ENCODE measurements at regions not wholly inside any gene's neighbourhood (a gene's known extent, or its start where the extent isn't known, plus 50 kb on each side); places are given as distances from the start of the nearest gene placed in this dataset.
A peak's percentile ranks its signal among the peaks of the same experiment; 100 is the strongest.
"Not testable (repeated sequence)": the region's sequence is repeated elsewhere in the genome, so short reads cannot be mapped to it uniquely, and the experiment has no call there.

- DNase-seq (no peak), ATAC-seq (replicated peaks) (no peak)
- no peak overlapping the region for H3K4me3 Mint-ChIP-seq
- H3K9me3 Mint-ChIP-seq, result peaks cover 1 to 4% of the 10 kb centered on the region in 2 donors
- no peaks in the 10 kb centered on the region for H3K4me1 Mint-ChIP-seq
- H3K36me3 Mint-ChIP-seq, result no peaks in the 10 kb centered on the region
- no peak overlapping the region for H3K27ac Mint-ChIP-seq
- H3K27me3 Mint-ChIP-seq, result no peaks in the 10 kb centered on the region
These were observed 455.6 kb downstream of the AASDHPPT start for GRCh38 chr11:106533046-106533445.

- Mint-ChIP-seq H3K36me3 (no peaks in the 10 kb centered on the region), H3K9me3 (peaks cover 0 to 3% of the 10 kb centered on the region in 2 donors), H3K27me3 (no peaks in the 10 kb centered on the region), H3K27ac (no peak overlapping the region), H3K4me1 (no peaks in the 10 kb centered on the region), H3K4me3 (no peak overlapping the region)
- DNase-seq, result no peak
- no peak for ATAC-seq (replicated peaks)
These were observed 462.5 kb downstream of the AASDHPPT start for GRCh38 chr11:106540001-106540400.

GRCh38 chr11:106548406-106548805, 469.9 kb downstream of the GUCY1A2 start:
- no peaks in the 10 kb centered on the region for H3K27me3 Mint-ChIP-seq
- no peak overlapping the region for H3K4me3 Mint-ChIP-seq
- no peak overlapping the region for H3K27ac Mint-ChIP-seq
- H3K4me1 Mint-ChIP-seq, result no peaks in the 10 kb centered on the region
- DNase-seq (no peak), ATAC-seq (replicated peaks) (no peak)
- no peaks in the 10 kb centered on the region for H3K9me3 Mint-ChIP-seq
- H3K36me3 Mint-ChIP-seq, result no peaks in the 10 kb centered on the region

- peak in 1 of 2 donors; percentile 16 for ATAC-seq (replicated peaks)
- H3K4me3 Mint-ChIP-seq, result no peak overlapping the region
- H3K9me3 Mint-ChIP-seq, result peaks cover 2 to 4% of the 10 kb centered on the region in 2 donors
- no peak for DNase-seq
- H3K27ac Mint-ChIP-seq, result no peak overlapping the region
- no peaks in the 10 kb centered on the region for H3K27me3 Mint-ChIP-seq
- H3K36me3 Mint-ChIP-seq, result no peaks in the 10 kb centered on the region
- no peaks in the 10 kb centered on the region for H3K4me1 Mint-ChIP-seq
These were observed 466.3 kb downstream of the GUCY1A2 start for GRCh38 chr11:106551744-106552673.

GRCh38 chr11:106552694-106553203, 465.5 kb downstream of the GUCY1A2 start:
- Mint-ChIP-seq H3K27ac (no peak overlapping the region), H3K27me3 (no peaks in the 10 kb centered on the region), H3K9me3 (peaks cover 2 to 4% of the 10 kb centered on the region in 2 donors), H3K4me3 (no peak overlapping the region), H3K4me1 (no peaks in the 10 kb centered on the region), H3K36me3 (no peaks in the 10 kb centered on the region)
- ATAC-seq (replicated peaks) (no peak), DNase-seq (no peak)

GRCh38 chr11:106553304-106553703, 465.0 kb downstream of the GUCY1A2 start:
- Mint-ChIP-seq H3K36me3 (no peaks in the 10 kb centered on the region), H3K27ac (no peak overlapping the region), H3K4me3 (no peak overlapping the region), H3K27me3 (no peaks in the 10 kb centered on the region), H3K4me1 (no peaks in the 10 kb centered on the region), H3K9me3 (peaks cover 2 to 4% of the 10 kb centered on the region in 2 donors)
- no peak for DNase-seq
- no peak for ATAC-seq (replicated peaks)

- H3K9me3 Mint-ChIP-seq, H3K27ac Mint-ChIP-seq: not testable (repeated sequence)
These were observed 462.6 kb downstream of the GUCY1A2 start for GRCh38 chr11:106555566-106556250.

GRCh38 chr11:106565326-106565725, 452.9 kb downstream of the GUCY1A2 start:
- Mint-ChIP-seq H3K9me3 (peaks cover 5 to 17% of the 10 kb centered on the region in 2 donors), H3K4me3 (no peak overlapping the region), H3K27ac (no peak overlapping the region), H3K4me1 (no peaks in the 10 kb centered on the region), H3K36me3 (no peaks in the 10 kb centered on the region), H3K27me3 (no peaks in the 10 kb centered on the region)
- DNase-seq (no peak), ATAC-seq (replicated peaks) (no peak)

More at GRCh38 chr11:106555566-106556250, 462.6 kb downstream of the GUCY1A2 start:
- not testable (repeated sequence) for H3K36me3 Mint-ChIP-seq; DNase-seq; ATAC-seq (replicated peaks); H3K4me1 Mint-ChIP-seq; H3K4me3 Mint-ChIP-seq; H3K27me3 Mint-ChIP-seq

GRCh38 chr11:106568632-106569031, 449.6 kb downstream of the GUCY1A2 start:
- Mint-ChIP-seq H3K27ac (no peak overlapping the region), H3K4me1 (no peaks in the 10 kb centered on the region), H3K4me3 (no peak overlapping the region), H3K9me3 (peaks cover 3 to 11% of the 10 kb centered on the region in 2 donors), H3K36me3 (no peaks in the 10 kb centered on the region), H3K27me3 (no peaks in the 10 kb centered on the region)
- ATAC-seq (replicated peaks) (no peak), DNase-seq (no peak)

GRCh38 chr11:106577384-106577783, 440.9 kb downstream of the GUCY1A2 start:
- not testable (repeated sequence) for H3K4me1 Mint-ChIP-seq; ATAC-seq (replicated peaks); H3K4me3 Mint-ChIP-seq; DNase-seq; H3K36me3 Mint-ChIP-seq; H3K27ac Mint-ChIP-seq; H3K27me3 Mint-ChIP-seq
- H3K9me3 Mint-ChIP-seq, result peaks cover 12 to 13% of the 10 kb centered on the region in 2 donors

GRCh38 chr11:106581399-106581798, 436.9 kb downstream of the GUCY1A2 start:
- no peaks in the 10 kb centered on the region for H3K27me3 Mint-ChIP-seq
- no peak overlapping the region for H3K27ac Mint-ChIP-seq
- H3K9me3 Mint-ChIP-seq, result peaks cover 11 to 14% of the 10 kb centered on the region in 2 donors
- no peak for ATAC-seq (replicated peaks)
- H3K36me3 Mint-ChIP-seq, result no peaks in the 10 kb centered on the region
- DNase-seq, result no peak
- H3K4me1 Mint-ChIP-seq, result no peaks in the 10 kb centered on the region
- no peak overlapping the region for H3K4me3 Mint-ChIP-seq

- Mint-ChIP-seq H3K4me1 (no peaks in the 10 kb centered on the region), H3K27ac (no peak overlapping the region), H3K36me3 (no peaks in the 10 kb centered on the region), H3K9me3 (peaks cover 6% of the 10 kb centered on the region in 2 donors), H3K27me3 (no peaks in the 10 kb centered on the region), H3K4me3 (no peak overlapping the region)
- ATAC-seq (replicated peaks) (no peak), DNase-seq (no peak)
These were observed 433.2 kb downstream of the GUCY1A2 start for GRCh38 chr11:106585061-106585460.

GRCh38 chr11:106594751-106595351, 423.4 kb downstream of the GUCY1A2 start:
- Mint-ChIP-seq H3K27me3 (no peaks in the 10 kb centered on the region), H3K4me1 (no peaks in the 10 kb centered on the region), H3K36me3 (no peaks in the 10 kb centered on the region), H3K4me3 (no peak overlapping the region), H3K27ac (no peak overlapping the region), H3K9me3 (peaks cover 5 to 6% of the 10 kb centered on the region in 2 donors)
- ATAC-seq (replicated peaks) (no peak), DNase-seq (no peak)

GRCh38 chr11:106601684-106602297, 416.5 kb downstream of the GUCY1A2 start:
- no peaks in the 10 kb centered on the region for H3K4me1 Mint-ChIP-seq
- H3K27me3 Mint-ChIP-seq, result no peaks in the 10 kb centered on the region
- DNase-seq, result no peak
- H3K4me3 Mint-ChIP-seq, result no peak overlapping the region
- H3K36me3 Mint-ChIP-seq, result no peaks in the 10 kb centered on the region
- peaks cover 1 to 12% of the 10 kb centered on the region in 2 donors for H3K9me3 Mint-ChIP-seq
- ATAC-seq (replicated peaks), result no peak
- H3K27ac Mint-ChIP-seq, result no peak overlapping the region

Data from stimulated activated naive B cell treated with anti-CD40 and anti-IgM and Interleukin-4, amounts not matched to agents 10 μg/mL and 1 μg/mL and 100 μg/mL, for 72 hours (primary cell).